Ishikawa (cell line): ENCODE measurements at regions not wholly inside any gene's neighbourhood (a gene's known extent, or its start where the extent isn't known, plus 50 kb on each side); places are given as distances from the start of the nearest gene placed in this dataset.

Source experiments
- CEBPB ChIP-seq: IDR thresholded peaks from 2 replicates; pipeline ENCODE4 v1.6.1; 2012
- CREB1 ChIP-seq: IDR thresholded peaks from 2 replicates; pipeline ENCODE4 v1.6.1; 2012; ENCODE audit warnings: low read depth
- EGR1 ChIP-seq: IDR thresholded peaks from 2 replicates; pipeline ENCODE4 v1.6.1; 2012
- EP300 ChIP-seq: IDR thresholded peaks from 2 replicates; pipeline ENCODE4 v1.6.1; 2012; ENCODE audit warnings: borderline replicate concordance
- FOXM1 ChIP-seq: IDR thresholded peaks from 2 replicates; pipeline ENCODE4 v1.6.1; 2012; ENCODE audit warnings: low read depth, borderline replicate concordance
- MAX ChIP-seq: IDR thresholded peaks from 2 replicates; pipeline ENCODE4 v1.6.1; 2012
- NFIC ChIP-seq: IDR thresholded peaks from 2 replicates; pipeline ENCODE4 v1.6.1; 2012
- RAD21 ChIP-seq: IDR thresholded peaks from 2 replicates; pipeline ENCODE4 v1.6.1; 2012; ENCODE audit warnings: low read depth
- REST ChIP-seq: IDR thresholded peaks from 2 replicates; pipeline ENCODE4 v1.6.1; 2012; ENCODE audit warnings: low read depth, mild to moderate bottlenecking
- TAF1 ChIP-seq: IDR thresholded peaks from 2 replicates; pipeline ENCODE4 v1.6.1; 2012; ENCODE audit warnings: low read depth, mild to moderate bottlenecking
- TCF12 ChIP-seq: IDR thresholded peaks from 2 replicates; pipeline ENCODE4 v1.6.1; 2012; ENCODE audit warnings: low read depth
- TEAD4 ChIP-seq: IDR thresholded peaks from 2 replicates; pipeline ENCODE4 v1.6.1; 2012
- USF1 ChIP-seq: IDR thresholded peaks from 2 replicates; pipeline ENCODE4 v1.6.1; 2012
- YY1 ChIP-seq: IDR thresholded peaks from 2 replicates; pipeline ENCODE4 v1.6.1; 2012; ENCODE audit warnings: low read depth
- ZBTB7A ChIP-seq: IDR thresholded peaks from 2 replicates; pipeline ENCODE4 v1.6.1; 2012; ENCODE audit warnings: low read depth

- TF ChIP-seq YY1 (no peak), CREB1 (no peak), ZBTB7A (no peak), NFIC (no peak), CEBPB (no peak), FOXM1 (no peak), RAD21 (no peak)
Measured at GRCh38 chrX:88940904-88941303, 193.9 kb downstream of the CPXCR1 start.

GRCh38 chrX:88944661-88945060, 197.6 kb downstream of the CPXCR1 start:
- TF ChIP-seq YY1 (no peak), CREB1 (no peak), EP300 (no peak), REST (no peak), CEBPB (no peak), TEAD4 (no peak)

GRCh38 chrX:88977835-88978234, 230.8 kb downstream of the CPXCR1 start:
- TF ChIP-seq TCF12 (no peak), RAD21 (no peak), EGR1 (no peak), USF1 (no peak), CEBPB (no peak), REST (no peak), EP300 (no peak), NFIC (no peak), MAX (no peak), CREB1 (no peak), ZBTB7A (no peak), TEAD4 (no peak), FOXM1 (no peak), TAF1 (no peak), YY1 (no peak)

GRCh38 chrX:88982183-88982582, 235.2 kb downstream of the CPXCR1 start:
- no peak for TF ChIP-seq EP300
- no peak for TF ChIP-seq TCF12
- TF ChIP-seq TAF1: no peak
- no peak for TF ChIP-seq MAX
- TF ChIP-seq RAD21: no peak
- TF ChIP-seq NFIC: no peak
- TF ChIP-seq YY1: no peak
- no peak for TF ChIP-seq CEBPB
- TF ChIP-seq ZBTB7A: no peak
- no peak for TF ChIP-seq TEAD4
- TF ChIP-seq REST: no peak
- TF ChIP-seq EGR1: no peak
- TF ChIP-seq FOXM1: no peak
- no peak for TF ChIP-seq CREB1
- TF ChIP-seq USF1: no peak

- no peak for TF ChIP-seq REST
- no peak for TF ChIP-seq TAF1
- no peak for TF ChIP-seq YY1
- no peak for TF ChIP-seq CEBPB
- no peak for TF ChIP-seq ZBTB7A
- no peak for TF ChIP-seq EP300
- TF ChIP-seq FOXM1: no peak
- TF ChIP-seq CREB1: no peak
- no peak for TF ChIP-seq RAD21
- TF ChIP-seq USF1: no peak
- no peak for TF ChIP-seq EGR1
Measured at GRCh38 chrX:88982933-88983332, 235.9 kb downstream of the CPXCR1 start.
